ENCODE measurements at regions not wholly inside any gene's neighbourhood (a gene's known extent, or its start where the extent isn't known, plus 50 kb on each side); places are given as distances from the start of the nearest gene placed in this dataset.

GRCh38 chr4:24103434-24104157 lies 213.7 kb upstream of the PPARGC1A start:
- TF ChIP-seq, protein P1, sequence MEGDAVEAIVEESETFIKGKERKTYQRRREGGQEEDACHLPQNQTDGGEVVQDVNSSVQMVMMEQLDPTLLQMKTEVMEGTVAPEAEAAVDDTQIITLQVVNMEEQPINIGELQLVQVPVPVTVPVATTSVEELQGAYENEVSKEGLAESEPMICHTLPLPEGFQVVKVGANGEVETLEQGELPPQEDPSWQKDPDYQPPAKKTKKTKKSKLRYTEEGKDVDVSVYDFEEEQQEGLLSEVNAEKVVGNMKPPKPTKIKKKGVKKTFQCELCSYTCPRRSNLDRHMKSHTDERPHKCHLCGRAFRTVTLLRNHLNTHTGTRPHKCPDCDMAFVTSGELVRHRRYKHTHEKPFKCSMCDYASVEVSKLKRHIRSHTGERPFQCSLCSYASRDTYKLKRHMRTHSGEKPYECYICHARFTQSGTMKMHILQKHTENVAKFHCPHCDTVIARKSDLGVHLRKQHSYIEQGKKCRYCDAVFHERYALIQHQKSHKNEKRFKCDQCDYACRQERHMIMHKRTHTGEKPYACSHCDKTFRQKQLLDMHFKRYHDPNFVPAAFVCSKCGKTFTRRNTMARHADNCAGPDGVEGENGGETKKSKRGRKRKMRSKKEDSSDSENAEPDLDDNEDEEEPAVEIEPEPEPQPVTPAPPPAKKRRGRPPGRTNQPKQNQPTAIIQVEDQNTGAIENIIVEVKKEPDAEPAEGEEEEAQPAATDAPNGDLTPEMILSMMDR (IDR thresholded peaks at IDR 0.05; ENCODE audit: insufficient read depth in 1 of 2, low read depth in 1 of 2, low read length in 1 of 2, severe bottlenecking in 1 of 2, unreplicated experiment in 1 of 2): no peak
- Histone ChIP-seq H3K36me3 (ENCODE audit: control insufficient read depth, insufficient read depth, low read length) (no peaks in the 10 kb centered on the region), H3K9me3 (no peaks in the 10 kb centered on the region), H3K4me3 (ENCODE audit: low read depth, low read length) (no peak overlapping the region), H3K27me3 (replicated peaks; ENCODE audit: control insufficient read depth, insufficient read depth, low read length) (no peaks in the 10 kb centered on the region), H3K4me1 (no peaks in the 10 kb centered on the region)
- intact Hi-C loops (cut with micrococcal nuclease; ENCODE audit: unreplicated experiment): no loop called here
- no peaks in the 10 kb centered on the region for H3K36me3 Mint-ChIP-seq (ENCODE audit: insufficient read depth, unreplicated experiment)
- no peak overlapping the region for H3K4me3 Mint-ChIP-seq (ENCODE audit: unreplicated experiment)
- DNase-seq: no peak
- H3K9me3 Mint-ChIP-seq (ENCODE audit: unreplicated experiment): no peaks in the 10 kb centered on the region
- CTCF ChIA-PET: no interaction called here
- H3K27me3 Mint-ChIP-seq (ENCODE audit: insufficient read depth, unreplicated experiment): peaks cover 12% of the 10 kb centered on the region
- H3K27ac Mint-ChIP-seq (ENCODE audit: unreplicated experiment): no peak overlapping the region
- no TSS peak for BruUV-seq (replicated peaks)
- POLR2A ChIA-PET: no interaction called here
- no peaks in the 10 kb centered on the region for H3K4me1 Mint-ChIP-seq (ENCODE audit: low read depth, unreplicated experiment)

GRCh38 chr4:24102621-24103020 lies 212.8 kb upstream of the PPARGC1A start:
- Mint-ChIP-seq H3K4me3 (ENCODE audit: unreplicated experiment) (no peak overlapping the region), H3K9me3 (ENCODE audit: unreplicated experiment) (no peaks in the 10 kb centered on the region), H3K4me1 (ENCODE audit: low read depth, unreplicated experiment) (no peaks in the 10 kb centered on the region), H3K27ac (ENCODE audit: unreplicated experiment) (no peak overlapping the region), H3K27me3 (ENCODE audit: insufficient read depth, unreplicated experiment) (peaks cover 12% of the 10 kb centered on the region), H3K36me3 (ENCODE audit: insufficient read depth, unreplicated experiment) (no peaks in the 10 kb centered on the region)
- no TSS peak for BruUV-seq (replicated peaks)
- Histone ChIP-seq H3K36me3 (ENCODE audit: control insufficient read depth, insufficient read depth, low read length) (no peaks in the 10 kb centered on the region), H3K4me3 (ENCODE audit: low read depth, low read length) (no peak overlapping the region), H3K27me3 (replicated peaks; ENCODE audit: control insufficient read depth, insufficient read depth, low read length) (no peaks in the 10 kb centered on the region), H3K9me3 (no peaks in the 10 kb centered on the region), H3K4me1 (no peaks in the 10 kb centered on the region)
- POLR2A ChIA-PET: no interaction called here
- TF ChIP-seq, protein P1 (IDR thresholded peaks at IDR 0.05; ENCODE audit: insufficient read depth in 1 of 2, low read depth in 1 of 2, low read length in 1 of 2, severe bottlenecking in 1 of 2, unreplicated experiment in 1 of 2): no peak
- no peak for DNase-seq
- CTCF ChIA-PET: no interaction called here
- intact Hi-C loops (cut with micrococcal nuclease; ENCODE audit: unreplicated experiment): no loop called here

DNA sequence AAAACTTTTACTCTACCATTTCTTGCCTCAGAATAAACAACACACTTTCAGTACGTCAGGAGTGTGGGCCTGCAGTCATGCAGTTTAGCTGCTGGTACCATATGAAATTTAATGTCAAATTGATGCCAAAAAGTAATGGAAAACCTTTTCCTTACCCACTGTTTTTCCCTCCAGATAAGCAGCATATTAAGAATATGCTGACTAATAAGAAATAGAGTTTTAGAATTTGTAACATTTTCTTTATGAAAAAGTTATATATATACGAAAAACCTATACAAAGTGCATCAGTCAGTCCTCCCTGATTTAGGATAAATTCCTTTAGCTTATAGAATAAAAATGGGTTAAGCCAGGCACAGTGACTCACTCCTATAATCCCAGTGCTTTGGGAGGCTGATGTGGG lies 206.8 kb upstream of the PPARGC1A start:
- H3K4me3 Mint-ChIP-seq (ENCODE audit: unreplicated experiment): no peak overlapping the region
- H3K36me3 ChIP-seq (ENCODE audit: control insufficient read depth, insufficient read depth, low read length): no peaks in the 10 kb centered on the region
- no peaks in the 10 kb centered on the region for H3K36me3 Mint-ChIP-seq (ENCODE audit: insufficient read depth, unreplicated experiment)
- H3K27me3 Mint-ChIP-seq (ENCODE audit: insufficient read depth, unreplicated experiment): peaks cover 9% of the 10 kb centered on the region
- DNase-seq: no peak
- intact Hi-C loops (cut with micrococcal nuclease; ENCODE audit: unreplicated experiment): no loop called here
- no peaks in the 10 kb centered on the region for H3K9me3 ChIP-seq
- TF ChIP-seq, protein P1 (IDR thresholded peaks at IDR 0.05; ENCODE audit: insufficient read depth in 1 of 2, low read depth in 1 of 2, low read length in 1 of 2, severe bottlenecking in 1 of 2, unreplicated experiment in 1 of 2): no peak
- H3K4me3 ChIP-seq (ENCODE audit: low read depth, low read length): no peak overlapping the region
- H3K4me1 Mint-ChIP-seq (ENCODE audit: low read depth, unreplicated experiment): no peaks in the 10 kb centered on the region
- H3K27ac Mint-ChIP-seq (ENCODE audit: unreplicated experiment): no peak overlapping the region
- H3K27me3 ChIP-seq (replicated peaks; ENCODE audit: control insufficient read depth, insufficient read depth, low read length): no peaks in the 10 kb centered on the region
- H3K9me3 Mint-ChIP-seq (ENCODE audit: unreplicated experiment): no peaks in the 10 kb centered on the region
- BruUV-seq (replicated peaks): no TSS peak
- ChIA-PET POLR2A (no interaction called here), CTCF (no interaction called here)
- no peaks in the 10 kb centered on the region for H3K4me1 ChIP-seq
